IMR-90 (cell line): ENCODE measurements at regions not wholly inside any gene's neighbourhood (a gene's known extent, or its start where the extent isn't known, plus 50 kb on each side); places are given as distances from the start of the nearest gene placed in this dataset.

Experiments
- ATAC-seq: fragments of 200-7000 bp; cut with Tn5 transposase; 2 replicates; pipeline ENCODE4 v1.9.1; 2020; ENCODE audit warnings: low read depth, mild to moderate bottlenecking, moderate library complexity
- BruUV-seq: library from RNA; stranded (reverse); fragments of 400-500 nt; replicated peaks from 2 replicates; lab custom pipeline; 2021; lab: Mats Ljungman, UMichigan
- CTCF ChIA-PET: fragments of 300-600 bp; formaldehyde crosslinking; extraction: SDS; loops from one replicate; lab custom pipeline; 2021; ENCODE audit warnings: antibody characterized with exemption; lab: Yijun Ruan, JAX
- POLR2A ChIA-PET: fragments of 300-600 bp; sonication (Branson Sonifier 250); formaldehyde crosslinking; loops from one replicate; lab custom pipeline; 2022; ENCODE audit warnings: antibody characterized with exemption; ENCODE audit not compliant: unreplicated experiment; lab: Charles Lee
- DNase-seq: peaks from one replicate; pipeline ENCODE4 v3.0.0; 2013
- H2AFZ ChIP-seq: replicated peaks from 2 replicates; pipeline ENCODE3; 2013; ENCODE audit warnings: low read length, mild to moderate bottlenecking; ENCODE audit not compliant: poor library complexity
- H2AK5ac ChIP-seq: 2 replicates; pipeline ENCODE4 v1.6.1; 2013; ENCODE audit warnings: low read depth, low read length, inconsistent platforms
- H2AK9ac ChIP-seq: replicated peaks from 2 replicates; pipeline ENCODE3; 2013; ENCODE audit warnings: mild to moderate bottlenecking, low read depth, low read length, moderate library complexity; ENCODE audit not compliant: poor library complexity
- H2BK120ac ChIP-seq: 2 replicates; pipeline ENCODE4 v1.6.1; 2013; ENCODE audit warnings: low read depth, low read length, inconsistent platforms
- H2BK15ac ChIP-seq: 3 replicates; pipeline ENCODE4 v1.6.1; 2013; ENCODE audit warnings: low read depth, low read length, inconsistent platforms
- H2BK20ac ChIP-seq: 2 replicates; pipeline ENCODE4 v1.6.1; 2013; ENCODE audit warnings: low read depth, mild to moderate bottlenecking, inconsistent platforms, low read length, moderate library complexity
- H2BK5ac ChIP-seq: 2 replicates; pipeline ENCODE4 v1.6.1; 2013; ENCODE audit warnings: mild to moderate bottlenecking, low read depth, low read length, inconsistent platforms; ENCODE audit not compliant: poor library complexity, severe bottlenecking
- H3K14ac ChIP-seq: replicated peaks from 2 replicates; pipeline ENCODE4 v1.6.1; 2013; ENCODE audit warnings: low read depth, low read length, inconsistent platforms
- H3K18ac ChIP-seq: 2 replicates; pipeline ENCODE4 v1.6.1; 2013; ENCODE audit warnings: low read depth, low read length, control low read depth
- H3K23ac ChIP-seq: 2 replicates; pipeline ENCODE4 v1.6.1; 2013; ENCODE audit warnings: low read depth, low read length, inconsistent platforms
- H3K27ac ChIP-seq: 2 replicates; pipeline ENCODE4 v1.5.1; 2013; ENCODE audit warnings: mild to moderate bottlenecking, control low read depth, low read length; ENCODE audit not compliant: insufficient read depth
- H3K27me3 ChIP-seq: 2 replicates; pipeline ENCODE4 v1.6.1; 2013; ENCODE audit warnings: low read length; ENCODE audit not compliant: control insufficient read depth, insufficient read depth
- H3K36me3 ChIP-seq: 2 replicates; pipeline ENCODE4 v1.6.1; 2013; ENCODE audit warnings: low read length, mixed read lengths; ENCODE audit not compliant: control insufficient read depth, insufficient read depth
- H3K4ac ChIP-seq: 2 replicates; pipeline ENCODE4 v1.6.1; 2013; ENCODE audit warnings: low read depth, low read length, inconsistent platforms
- H3K4me1 ChIP-seq: 2 replicates; pipeline ENCODE4 v1.6.1; 2013; ENCODE audit warnings: low read length, mixed read lengths; ENCODE audit not compliant: control insufficient read depth, insufficient read depth
- H3K4me2 ChIP-seq: 2 replicates; pipeline ENCODE4 v1.6.1; 2013; ENCODE audit warnings: low read depth, mild to moderate bottlenecking, control low read depth, low read length, moderate library complexity
- H3K4me3 ChIP-seq: 2 replicates; pipeline ENCODE4 v1.5.1; 2013; ENCODE audit warnings: low read depth, mild to moderate bottlenecking, control low read depth, low read length, moderate library complexity; ENCODE audit not compliant: insufficient read depth
- H3K56ac ChIP-seq: 2 replicates; pipeline ENCODE4 v1.6.1; 2013; ENCODE audit warnings: low read length, inconsistent platforms; ENCODE audit not compliant: insufficient read depth; ENCODE audit errors: extremely low read depth
- H3K79me1 ChIP-seq, 2 experiments: 2 replicates each; pipeline ENCODE4 v1.6.1; 2013; ENCODE audit warnings: low read length in 2 of 2, inconsistent platforms in 1 of 2, low read depth in 1 of 2
- H3K9ac ChIP-seq: 2 replicates; pipeline ENCODE4 v1.6.1; 2013; ENCODE audit warnings: low read depth, low read length, control low read depth
- H3K9me1 ChIP-seq: 2 replicates; pipeline ENCODE4 v1.6.1; 2013; ENCODE audit warnings: low read length, inconsistent platforms; ENCODE audit not compliant: insufficient read depth
- H3K9me3 ChIP-seq: 2 replicates; pipeline ENCODE4 v1.6.1; 2013; ENCODE audit warnings: low read length; ENCODE audit not compliant: control insufficient read depth, insufficient read depth
- H4K20me1 ChIP-seq: 2 replicates; pipeline ENCODE4 v1.6.1; 2013; ENCODE audit warnings: low read length, inconsistent platforms; ENCODE audit not compliant: insufficient read depth
- H4K5ac ChIP-seq: 2 replicates; pipeline ENCODE4 v1.6.1; 2013; ENCODE audit warnings: mild to moderate bottlenecking, low read depth, low read length, control low read depth
- H4K8ac ChIP-seq, 2 experiments: 2 replicates each; pipeline ENCODE4 v1.6.1; 2013; ENCODE audit warnings: low read depth in 2 of 2, low read length in 2 of 2, control low read depth in 1 of 2, inconsistent platforms in 1 of 2
- H4K91ac ChIP-seq: 2 replicates; pipeline ENCODE4 v1.6.1; 2013; ENCODE audit warnings: low read depth, low read length, inconsistent platforms; ENCODE audit not compliant: insufficient read depth
- CEBPB ChIP-seq: IDR thresholded peaks from 2 replicates; pipeline ENCODE4 v1.6.1; 2012; ENCODE audit warnings: low read depth, low read length, improper control_type of control experiment
- CHD1 ChIP-seq: IDR thresholded peaks from 2 replicates; pipeline ENCODE4 v1.6.1; 2012; ENCODE audit warnings: low read depth, low read length, improper control_type of control experiment
- FOS ChIP-seq: fragments of 150-350 bp; IDR thresholded peaks from 2 replicates; pipeline ENCODE4 v1.6.1; 2016; ENCODE audit warnings: low read depth, low read length
- MAFK ChIP-seq: IDR thresholded peaks from 2 replicates; pipeline ENCODE4 v1.6.1; 2012; ENCODE audit warnings: low read depth, low read length, improper control_type of control experiment
- MAZ ChIP-seq: IDR thresholded peaks from 2 replicates; pipeline ENCODE4 v1.6.1; 2012; ENCODE audit warnings: low read depth, mild to moderate bottlenecking, low read length, improper control_type of control experiment, moderate library complexity, borderline replicate concordance
- NFE2L2 ChIP-seq: fragments of 150-350 bp; IDR thresholded peaks from 2 replicates; pipeline ENCODE4 v1.6.1; 2016; ENCODE audit warnings: low read depth, mild to moderate bottlenecking, low read length
- POLR2A ChIP-seq: IDR thresholded peaks from 2 replicates; pipeline ENCODE4 v1.6.1; 2012; ENCODE audit warnings: mild to moderate bottlenecking, low read depth, low read length
- RAD21 ChIP-seq: IDR thresholded peaks from 2 replicates; pipeline ENCODE4 v1.6.1; 2012; ENCODE audit warnings: low read length, improper control_type of control experiment
- RFX5 ChIP-seq: IDR thresholded peaks from 2 replicates; pipeline ENCODE4 v1.8.0; 2012; ENCODE audit warnings: low read depth, mild to moderate bottlenecking, low read length, moderate library complexity
- WGBS, 2 experiments: methylation state at CpG; one replicate each; pipeline versions ENCODE4 v1.1.5 to v1.1.7; 2013; ENCODE audit warnings: missing lambda C conversion rate in 2 of 2; ENCODE audit not compliant: insufficient read length in 1 of 2; ENCODE audit errors: extremely low coverage in 2 of 2; 5-methylcytosine and 5-hydroxymethylcytosine counted together
- dilution Hi-C: fragments of 300-500 bp; cut with HindIII; formaldehyde crosslinking; loops from one replicate; pipeline ENCODE4 v1.14.3; 2018; ENCODE audit warnings: low sequenced_read_pairs; ENCODE audit not compliant: unreplicated experiment
- in situ Hi-C: fragments of 300-500 bp; cut with MboI; formaldehyde crosslinking; loops from 3 replicates; pipeline ENCODE4 v1.14.3; 2019; ENCODE audit warnings: low sequenced_read_pairs, inconsistent platforms, mixed read lengths
- intact Hi-C: fragments of 100-400 bp; cut with micrococcal nuclease; formaldehyde crosslinking; loops from 2 replicates; pipeline ENCODE4 v1.10.0; 2022
- TF ChIP-seq, protein P1 (sequence below): fragments of 150-350 bp; IDR thresholded peaks from 2 replicates; pipeline ENCODE4 v1.6.1; 2016; ENCODE audit warnings: low read depth, mild to moderate bottlenecking, low read length, moderate library complexity, borderline replicate concordance
- TF ChIP-seq, protein P2 (sequence below): fragments of 150-350 bp; IDR thresholded peaks from 2 replicates; pipeline ENCODE4 v1.6.1; 2017; ENCODE audit warnings: mild to moderate bottlenecking, antibody characterized with exemption, low read length, low read depth
- TF ChIP-seq, protein P3 (sequence below): conservative IDR thresholded peaks from 2 replicates; pipeline ENCODE4 v1.5.1; 2012; ENCODE audit warnings: mild to moderate bottlenecking, low read depth, low read length, improper control_type of control experiment

- H4K8ac ChIP-seq: no peak overlapping the region
- H2AK9ac ChIP-seq: no peak overlapping the region
- no peaks in the 10 kb centered on the region for H3K9me1 ChIP-seq
- no peak overlapping the region for H2AK5ac ChIP-seq
- no peak overlapping the region for H2BK15ac ChIP-seq
- no peak overlapping the region for H3K56ac ChIP-seq
- BruUV-seq: no TSS peak
- H2BK5ac ChIP-seq: no peak overlapping the region
- H3K14ac ChIP-seq: no peak overlapping the region
- H3K4me3 ChIP-seq: no peak overlapping the region
- dilution Hi-C loops (no loop called here), in situ Hi-C loops (no loop called here), intact Hi-C loops (no loop called here)
- no peak overlapping the region for H2BK120ac ChIP-seq
- DNase-seq: no peak
- ChIA-PET POLR2A (no interaction called here), CTCF (no interaction called here)
- no peak overlapping the region for H4K91ac ChIP-seq
- no peak overlapping the region for H2BK20ac ChIP-seq
- no peaks in the 10 kb centered on the region for H3K4me1 ChIP-seq
- no peak overlapping the region for H4K5ac ChIP-seq
- no peaks in the 10 kb centered on the region for H3K36me3 ChIP-seq
- H3K27ac ChIP-seq: no peak overlapping the region
- no peak overlapping the region for H3K9ac ChIP-seq
- H3K79me1 ChIP-seq: no peaks in the 10 kb centered on the region
- H3K4ac ChIP-seq: no peak overlapping the region
- H3K27me3 ChIP-seq: peaks cover 32% of the 10 kb centered on the region
- no peaks in the 10 kb centered on the region for H3K9me3 ChIP-seq
- TF ChIP-seq, protein P1, sequence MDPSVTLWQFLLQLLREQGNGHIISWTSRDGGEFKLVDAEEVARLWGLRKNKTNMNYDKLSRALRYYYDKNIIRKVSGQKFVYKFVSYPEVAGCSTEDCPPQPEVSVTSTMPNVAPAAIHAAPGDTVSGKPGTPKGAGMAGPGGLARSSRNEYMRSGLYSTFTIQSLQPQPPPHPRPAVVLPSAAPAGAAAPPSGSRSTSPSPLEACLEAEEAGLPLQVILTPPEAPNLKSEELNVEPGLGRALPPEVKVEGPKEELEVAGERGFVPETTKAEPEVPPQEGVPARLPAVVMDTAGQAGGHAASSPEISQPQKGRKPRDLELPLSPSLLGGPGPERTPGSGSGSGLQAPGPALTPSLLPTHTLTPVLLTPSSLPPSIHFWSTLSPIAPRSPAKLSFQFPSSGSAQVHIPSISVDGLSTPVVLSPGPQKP: no peak
- TF ChIP-seq, protein P2, sequence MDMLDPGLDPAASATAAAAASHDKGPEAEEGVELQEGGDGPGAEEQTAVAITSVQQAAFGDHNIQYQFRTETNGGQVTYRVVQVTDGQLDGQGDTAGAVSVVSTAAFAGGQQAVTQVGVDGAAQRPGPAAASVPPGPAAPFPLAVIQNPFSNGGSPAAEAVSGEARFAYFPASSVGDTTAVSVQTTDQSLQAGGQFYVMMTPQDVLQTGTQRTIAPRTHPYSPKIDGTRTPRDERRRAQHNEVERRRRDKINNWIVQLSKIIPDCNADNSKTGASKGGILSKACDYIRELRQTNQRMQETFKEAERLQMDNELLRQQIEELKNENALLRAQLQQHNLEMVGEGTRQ: no peak
- no peak for TF ChIP-seq MAFK
- TF ChIP-seq, protein P3, sequence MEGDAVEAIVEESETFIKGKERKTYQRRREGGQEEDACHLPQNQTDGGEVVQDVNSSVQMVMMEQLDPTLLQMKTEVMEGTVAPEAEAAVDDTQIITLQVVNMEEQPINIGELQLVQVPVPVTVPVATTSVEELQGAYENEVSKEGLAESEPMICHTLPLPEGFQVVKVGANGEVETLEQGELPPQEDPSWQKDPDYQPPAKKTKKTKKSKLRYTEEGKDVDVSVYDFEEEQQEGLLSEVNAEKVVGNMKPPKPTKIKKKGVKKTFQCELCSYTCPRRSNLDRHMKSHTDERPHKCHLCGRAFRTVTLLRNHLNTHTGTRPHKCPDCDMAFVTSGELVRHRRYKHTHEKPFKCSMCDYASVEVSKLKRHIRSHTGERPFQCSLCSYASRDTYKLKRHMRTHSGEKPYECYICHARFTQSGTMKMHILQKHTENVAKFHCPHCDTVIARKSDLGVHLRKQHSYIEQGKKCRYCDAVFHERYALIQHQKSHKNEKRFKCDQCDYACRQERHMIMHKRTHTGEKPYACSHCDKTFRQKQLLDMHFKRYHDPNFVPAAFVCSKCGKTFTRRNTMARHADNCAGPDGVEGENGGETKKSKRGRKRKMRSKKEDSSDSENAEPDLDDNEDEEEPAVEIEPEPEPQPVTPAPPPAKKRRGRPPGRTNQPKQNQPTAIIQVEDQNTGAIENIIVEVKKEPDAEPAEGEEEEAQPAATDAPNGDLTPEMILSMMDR: no peak
- TF ChIP-seq FOS: no peak
- no peak for TF ChIP-seq MAZ
- no peak for TF ChIP-seq POLR2A
- TF ChIP-seq CHD1: no peak
- TF ChIP-seq RAD21: no peak
- TF ChIP-seq CEBPB: no peak
- no peak for TF ChIP-seq RFX5
- TF ChIP-seq NFE2L2: no peak
- no peaks in the 10 kb centered on the region for H4K20me1 ChIP-seq
- H3K23ac ChIP-seq: no peak overlapping the region
- H3K4me2 ChIP-seq: no peak overlapping the region
- no CpG with 5 or more reads among the region's 4 CpGs for WGBS, 2 experiments
- no peak overlapping the region for H2AFZ ChIP-seq
- H3K18ac ChIP-seq: no peak overlapping the region
- no peak for ATAC-seq
Observed at GRCh38 chr6:14309516-14309915, 191.9 kb downstream of the CD83 start.
